Testis (tissue), 2 donors: ENCODE measurements at regions not wholly inside any gene's neighbourhood (a gene's known extent, or its start where the extent isn't known, plus 50 kb on each side); places are given as distances from the start of the nearest gene placed in this dataset.

Experiments
- DNase-seq: peaks from one replicate; pipeline ENCODE4 v3.0.0-alpha.2; 2019
- H3K27ac ChIP-seq, 2 donors: fragments of 200-600 bp; sonication (generic); one replicate each; pipeline ENCODE4 v1.5.1; 2019
- H3K27me3 ChIP-seq: fragments of 200-600 bp; sonication (generic); one replicate; pipeline ENCODE4 v1.5.1; 2019
- H3K36me3 ChIP-seq: fragments of 200-600 bp; sonication (generic); one replicate; pipeline ENCODE4 v1.5.1; 2017; ENCODE audit warnings: low read depth; ENCODE audit errors: missing control alignments
- H3K4me1 ChIP-seq: fragments of 200-600 bp; sonication (generic); one replicate; pipeline ENCODE4 v1.5.1; 2019
- H3K4me3 ChIP-seq, 2 donors: fragments of 200-600 bp; sonication (generic); one replicate each; pipeline ENCODE4 v1.5.1; 2017 to 2019
- H3K9me3 ChIP-seq: fragments of 200-600 bp; sonication (generic); one replicate; pipeline ENCODE4 v1.5.1; 2017
- POLR2A ChIP-seq: fragments of 450-650 bp; IDR thresholded peaks from one replicate; pipeline ENCODE4 v1.6.1; 2017; ENCODE audit warnings: antibody characterized with exemption, mild to moderate bottlenecking, moderate library complexity
- WGBS, 2 donors: methylation state at CpG; one replicate each; pipeline ENCODE4 v1.1.5; 2018; 5-methylcytosine and 5-hydroxymethylcytosine counted together
- intact Hi-C: fragments of 100-400 bp; cut with DNase I; formaldehyde crosslinking; loops from one replicate; pipeline ENCODE4 v1.15.1; 2023; ENCODE audit warnings: low total_unique reads
- TF ChIP-seq, protein P1 (sequence below), 3 experiments: fragments of 450-650 bp in 2 of 3; fragments of 200-600 bp in 1 of 3; sonication (generic) in 1 of 3; IDR thresholded peaks; one replicate each; pipeline ENCODE4 v1.5.1; 2016 to 2019; ENCODE audit warnings: antibody characterized with exemption in 3 of 3, mild to moderate bottlenecking in 2 of 3, moderate library complexity in 1 of 3

DNA sequence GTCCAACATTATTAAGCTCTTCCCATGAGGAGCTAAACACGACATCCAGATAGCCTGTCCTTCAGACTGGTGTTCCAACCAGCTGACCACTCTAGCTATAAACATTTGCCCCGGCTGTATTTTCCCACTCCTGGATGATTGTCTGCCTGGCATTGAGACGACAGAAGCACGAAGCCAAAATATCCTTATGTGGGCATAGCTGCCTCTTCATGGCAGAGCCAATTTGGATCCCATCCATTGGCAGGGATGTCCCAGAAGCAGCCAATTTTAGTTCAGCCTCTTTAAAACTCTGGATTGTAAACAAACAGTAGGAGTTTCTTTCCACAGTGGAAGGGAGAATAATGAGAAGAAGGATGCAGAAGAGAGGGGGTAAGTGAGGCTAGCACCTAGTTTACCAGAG is 507.6 kb downstream of the CETN3 start:
- H3K9me3 ChIP-seq, result no peaks in the 10 kb centered on the region
- intact Hi-C loops, result no loop called here
- no peaks in the 10 kb centered on the region for H3K4me1 ChIP-seq
- no peak overlapping the region for H3K27ac ChIP-seq
- TF ChIP-seq, protein P1, sequence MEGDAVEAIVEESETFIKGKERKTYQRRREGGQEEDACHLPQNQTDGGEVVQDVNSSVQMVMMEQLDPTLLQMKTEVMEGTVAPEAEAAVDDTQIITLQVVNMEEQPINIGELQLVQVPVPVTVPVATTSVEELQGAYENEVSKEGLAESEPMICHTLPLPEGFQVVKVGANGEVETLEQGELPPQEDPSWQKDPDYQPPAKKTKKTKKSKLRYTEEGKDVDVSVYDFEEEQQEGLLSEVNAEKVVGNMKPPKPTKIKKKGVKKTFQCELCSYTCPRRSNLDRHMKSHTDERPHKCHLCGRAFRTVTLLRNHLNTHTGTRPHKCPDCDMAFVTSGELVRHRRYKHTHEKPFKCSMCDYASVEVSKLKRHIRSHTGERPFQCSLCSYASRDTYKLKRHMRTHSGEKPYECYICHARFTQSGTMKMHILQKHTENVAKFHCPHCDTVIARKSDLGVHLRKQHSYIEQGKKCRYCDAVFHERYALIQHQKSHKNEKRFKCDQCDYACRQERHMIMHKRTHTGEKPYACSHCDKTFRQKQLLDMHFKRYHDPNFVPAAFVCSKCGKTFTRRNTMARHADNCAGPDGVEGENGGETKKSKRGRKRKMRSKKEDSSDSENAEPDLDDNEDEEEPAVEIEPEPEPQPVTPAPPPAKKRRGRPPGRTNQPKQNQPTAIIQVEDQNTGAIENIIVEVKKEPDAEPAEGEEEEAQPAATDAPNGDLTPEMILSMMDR (IDR thresholded peaks at IDR 0.05), result no peak
- no peak for TF ChIP-seq POLR2A
- no peak overlapping the region for H3K4me3 ChIP-seq
- no peak for DNase-seq
- WGBS, 2 donors, result 33 to 45% methylated on average over 4 of the region's 4 CpGs
- H3K27me3 ChIP-seq, result no peaks in the 10 kb centered on the region
- no peaks in the 10 kb centered on the region for H3K36me3 ChIP-seq

DNA sequence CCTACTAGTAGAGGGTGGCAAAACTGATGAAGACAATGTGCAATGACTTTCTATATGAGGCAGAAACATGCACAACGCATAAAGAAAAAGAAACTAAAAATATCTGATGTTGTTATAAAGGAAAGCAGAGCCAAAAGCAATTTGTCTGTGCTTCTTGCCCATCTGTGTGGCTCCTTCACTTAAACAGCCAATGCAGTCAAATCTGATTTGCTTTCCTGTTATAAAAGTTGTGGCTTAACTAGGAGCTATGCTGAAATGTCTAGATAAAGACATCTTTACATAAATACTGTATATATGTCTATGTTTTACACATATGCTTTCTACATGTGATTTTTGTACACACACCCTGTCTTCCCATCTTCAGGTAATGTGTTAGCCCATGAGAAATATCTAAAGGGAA is 508.2 kb downstream of the CETN3 start:
- no peaks in the 10 kb centered on the region for H3K4me1 ChIP-seq
- TF ChIP-seq POLR2A, result no peak
- TF ChIP-seq, protein P1 (IDR thresholded peaks at IDR 0.05), result no peak
- no peak for DNase-seq
- no peak overlapping the region for H3K27ac ChIP-seq
- no peaks in the 10 kb centered on the region for H3K9me3 ChIP-seq
- no peak overlapping the region for H3K4me3 ChIP-seq
- 60 to 73% methylated on average over 1 of the region's 1 CpG for WGBS, 2 donors
- no peaks in the 10 kb centered on the region for H3K36me3 ChIP-seq
- intact Hi-C loops, result no loop called here
- no peaks in the 10 kb centered on the region for H3K27me3 ChIP-seq

DNA sequence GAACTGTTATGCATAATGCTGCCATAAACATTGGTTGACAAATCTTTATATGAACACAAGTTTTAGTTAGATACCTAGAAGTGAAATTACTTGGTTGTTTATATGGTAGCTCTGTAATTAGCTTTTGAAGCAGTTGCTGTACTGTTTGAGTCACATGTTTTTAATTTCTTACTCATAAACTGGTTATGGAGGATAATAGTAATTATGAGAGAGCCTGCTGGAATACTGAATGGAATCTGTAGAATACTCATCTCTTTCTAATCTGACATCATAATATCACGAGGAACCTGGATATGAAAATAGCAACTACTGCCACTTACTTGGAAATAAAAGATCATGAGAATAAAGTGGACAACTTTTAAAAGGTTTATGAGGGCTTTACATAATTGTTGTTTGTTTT is 509.2 kb downstream of the CETN3 start:
- intact Hi-C loops, result no loop called here
- 88 to 90% methylated on average over 1 of the region's 1 CpG for WGBS, 2 donors
- Histone ChIP-seq H3K4me3 (no peak overlapping the region), H3K9me3 (no peaks in the 10 kb centered on the region), H3K27me3 (no peaks in the 10 kb centered on the region), H3K36me3 (no peaks in the 10 kb centered on the region), H3K27ac (no peak overlapping the region), H3K4me1 (no peaks in the 10 kb centered on the region)
- DNase-seq, result no peak
- TF ChIP-seq POLR2A, result no peak
- TF ChIP-seq, protein P1 (IDR thresholded peaks at IDR 0.05), result no peak

DNA sequence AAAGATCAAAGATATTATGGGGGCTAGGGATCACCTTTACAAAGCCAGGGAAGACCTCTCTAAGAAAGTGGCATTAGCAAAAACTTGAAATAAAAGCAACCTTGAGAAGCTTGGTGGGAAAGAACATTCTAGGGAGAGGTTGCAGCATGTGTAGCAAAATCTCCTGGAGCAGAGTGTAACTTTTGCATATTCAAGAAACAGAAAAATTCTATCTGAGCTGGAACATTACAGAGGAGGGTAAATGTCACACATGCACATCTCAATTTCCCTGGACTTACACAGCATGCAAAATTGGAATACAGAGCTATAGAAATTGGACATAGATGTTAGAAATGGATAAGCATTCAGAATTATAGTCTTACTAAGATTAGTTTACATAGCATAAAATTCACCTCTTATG is 510.0 kb downstream of the CETN3 start:
- Histone ChIP-seq H3K4me3 (no peak overlapping the region), H3K27me3 (no peaks in the 10 kb centered on the region), H3K9me3 (no peaks in the 10 kb centered on the region), H3K27ac (no peak overlapping the region), H3K36me3 (no peaks in the 10 kb centered on the region), H3K4me1 (no peaks in the 10 kb centered on the region)
- DNase-seq, result no peak
- intact Hi-C loops, result no loop called here
- TF ChIP-seq, protein P1 (IDR thresholded peaks at IDR 0.05), result no peak

DNA sequence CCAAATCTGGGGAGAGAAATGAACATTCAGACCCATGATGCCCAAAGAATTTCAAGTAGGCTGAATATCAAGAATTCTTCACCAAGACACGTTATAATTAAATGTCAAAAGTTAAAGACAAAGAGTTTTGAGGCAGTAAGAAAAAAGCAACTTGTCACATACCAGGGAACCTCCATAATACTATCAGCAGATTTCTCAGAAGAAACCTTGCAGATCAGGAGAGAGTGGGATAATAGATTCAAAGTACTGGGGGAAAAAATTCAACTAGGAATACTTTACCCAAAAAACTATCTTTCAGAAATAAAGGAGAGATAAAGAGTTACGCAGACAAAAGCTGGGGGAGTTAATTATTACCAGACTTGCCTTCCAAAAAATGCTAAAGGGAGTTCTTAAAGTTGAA is 516.0 kb downstream of the CETN3 start:
- Histone ChIP-seq H3K27ac (no peak overlapping the region), H3K27me3 (no peaks in the 10 kb centered on the region), H3K9me3 (no peaks in the 10 kb centered on the region), H3K4me3 (no peak overlapping the region), H3K36me3 (no peaks in the 10 kb centered on the region), H3K4me1 (no peaks in the 10 kb centered on the region)
- whole genome bisulfite sequencing, 2 donors, result 63 to 74% methylated on average over 2 of the region's 2 CpGs
- TF ChIP-seq POLR2A, result no peak
- TF ChIP-seq, protein P1 (IDR thresholded peaks at IDR 0.05), result no peak
- no peak for DNase-seq
- intact Hi-C loops, result no loop called here
